ENCODE measurements at regions not wholly inside any gene's neighbourhood (a gene's known extent, or its start where the extent isn't known, plus 50 kb on each side); places are given as distances from the start of the nearest gene placed in this dataset.

DNA sequence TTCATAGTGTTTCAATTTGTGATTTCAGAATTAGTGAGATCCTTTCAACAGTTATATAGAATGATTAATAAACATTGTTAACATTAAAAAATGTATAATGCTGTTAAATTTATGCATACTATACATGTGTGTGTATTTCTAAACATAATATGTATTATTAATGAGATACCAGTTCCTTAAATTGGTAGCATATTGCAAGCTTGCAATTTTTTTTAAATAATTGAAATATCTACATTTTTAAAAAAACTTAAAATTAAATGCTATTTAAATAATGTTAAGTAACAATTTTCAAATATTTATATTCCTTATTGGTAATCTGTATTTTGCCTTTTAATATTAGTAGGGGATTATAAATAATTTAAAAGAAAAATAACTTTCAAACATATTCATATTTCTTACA, 1479.5 kb upstream of the PCDH7 start:
- H3K4me1 Mint-ChIP-seq, result no peaks in the 10 kb centered on the region
- ATAC-seq, result no peak
- H3K9me3 Mint-ChIP-seq (ENCODE audit: low read depth), result peaks cover 9% of the 10 kb centered on the region
- DNase-seq, result no peak
- no peaks in the 10 kb centered on the region for H3K27me3 Mint-ChIP-seq
- H3K27ac Mint-ChIP-seq, result no peak overlapping the region
- CTCF ChIA-PET, result no interaction called here
- no peaks in the 10 kb centered on the region for H3K36me3 Mint-ChIP-seq
- H3K4me3 Mint-ChIP-seq, result no peak overlapping the region

DNA sequence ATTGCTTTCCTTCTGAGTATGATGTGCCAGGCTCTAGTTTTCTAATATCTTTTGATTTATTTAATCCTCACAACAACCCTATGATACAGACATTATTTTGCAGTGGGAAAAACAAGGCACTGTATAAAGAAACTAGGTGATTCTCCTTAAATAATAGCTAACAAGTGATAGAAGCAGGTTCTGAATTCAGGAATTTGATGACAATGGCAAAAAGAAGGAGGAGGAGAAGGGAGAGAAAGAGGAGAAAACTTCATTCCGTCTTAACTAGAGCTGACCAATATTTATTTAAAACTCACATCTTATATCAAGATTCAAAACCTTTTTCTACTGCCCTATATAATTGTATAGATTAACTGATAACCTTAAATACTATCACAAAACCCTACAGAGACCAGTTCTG, 1477.1 kb upstream of the PCDH7 start:
- H3K27ac Mint-ChIP-seq, result no peak overlapping the region
- no peak for DNase-seq
- no peaks in the 10 kb centered on the region for H3K27me3 Mint-ChIP-seq
- CTCF ChIA-PET, result no interaction called here
- H3K36me3 Mint-ChIP-seq, result no peaks in the 10 kb centered on the region
- peaks cover 9% of the 10 kb centered on the region for H3K9me3 Mint-ChIP-seq (ENCODE audit: low read depth)
- H3K4me3 Mint-ChIP-seq, result no peak overlapping the region
- ATAC-seq, result no peak
- H3K4me1 Mint-ChIP-seq, result no peaks in the 10 kb centered on the region

DNA sequence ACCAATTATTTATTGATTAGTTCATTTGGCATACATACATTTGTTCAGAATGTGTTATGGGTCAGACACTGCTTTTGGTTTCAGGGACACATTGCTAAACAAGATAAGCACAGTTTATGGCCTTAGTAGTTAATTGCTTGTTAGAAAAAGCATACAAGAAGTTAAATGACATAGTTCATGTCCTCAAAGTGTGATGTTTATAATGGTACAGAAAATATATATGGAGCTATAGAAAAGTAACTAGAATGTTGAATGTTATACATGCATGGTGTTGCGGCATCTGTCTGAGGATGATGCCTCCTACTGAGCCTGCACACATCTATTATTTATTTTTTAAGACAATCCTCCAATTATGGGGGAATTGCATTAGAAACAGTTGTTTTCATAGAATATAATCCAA, 1476.3 kb upstream of the PCDH7 start:
- ATAC-seq, result no peak
- no peak for DNase-seq
- H3K27ac Mint-ChIP-seq, result no peak overlapping the region
- H3K9me3 Mint-ChIP-seq (ENCODE audit: low read depth), result peaks cover 9% of the 10 kb centered on the region
- no peaks in the 10 kb centered on the region for H3K36me3 Mint-ChIP-seq
- no peaks in the 10 kb centered on the region for H3K27me3 Mint-ChIP-seq
- CTCF ChIA-PET, result no interaction called here
- H3K4me3 Mint-ChIP-seq, result no peak overlapping the region
- H3K4me1 Mint-ChIP-seq, result no peaks in the 10 kb centered on the region

- H3K27me3 Mint-ChIP-seq, result no peaks in the 10 kb centered on the region
- H3K4me1 Mint-ChIP-seq, result no peaks in the 10 kb centered on the region
- H3K27ac Mint-ChIP-seq, result no peak overlapping the region
- H3K36me3 Mint-ChIP-seq, result no peaks in the 10 kb centered on the region
- CTCF ChIA-PET, result no interaction called here
- H3K9me3 Mint-ChIP-seq (ENCODE audit: low read depth), result peaks cover 9% of the 10 kb centered on the region
- ATAC-seq (no peak), DNase-seq (no peak)
- H3K4me3 Mint-ChIP-seq, result no peak overlapping the region
Observed at GRCh38 chr4:29259556-29259955, 1460.6 kb upstream of the PCDH7 start.

DNA sequence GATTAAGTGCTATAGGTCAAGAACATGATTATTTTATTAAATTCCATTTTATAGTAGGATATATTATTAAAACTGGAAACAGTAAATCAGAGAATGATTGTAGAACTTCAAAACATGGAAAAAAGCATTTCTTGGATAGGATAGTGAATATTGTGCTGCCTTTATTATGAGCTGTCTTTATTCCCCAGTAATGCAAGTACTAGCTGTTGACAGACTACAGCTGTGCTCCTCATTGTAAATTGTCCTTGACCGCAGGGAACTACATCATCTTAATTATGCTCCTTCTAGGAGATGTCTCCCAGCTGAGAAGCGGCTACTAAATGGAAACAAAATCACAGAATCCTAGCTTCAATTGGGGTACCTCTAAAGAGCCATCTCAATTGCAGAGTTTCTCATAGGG, 1457.2 kb upstream of the PCDH7 start:
- H3K4me3 Mint-ChIP-seq, result no peak overlapping the region
- H3K27ac Mint-ChIP-seq, result no peak overlapping the region
- ATAC-seq, result no peak
- DNase-seq, result no peak
- H3K27me3 Mint-ChIP-seq, result no peaks in the 10 kb centered on the region
- H3K36me3 Mint-ChIP-seq, result no peaks in the 10 kb centered on the region
- peaks cover 8% of the 10 kb centered on the region for H3K9me3 Mint-ChIP-seq (ENCODE audit: low read depth)
- no peaks in the 10 kb centered on the region for H3K4me1 Mint-ChIP-seq
- CTCF ChIA-PET, result no interaction called here

- Mint-ChIP-seq H3K36me3 (no peaks in the 10 kb centered on the region), H3K4me3 (no peak overlapping the region), H3K27me3 (no peaks in the 10 kb centered on the region), H3K4me1 (no peaks in the 10 kb centered on the region), H3K9me3 (ENCODE audit: low read depth) (peaks cover 3% of the 10 kb centered on the region), H3K27ac (no peak overlapping the region)
- ATAC-seq (no peak), DNase-seq (no peak)
- CTCF ChIA-PET, result no interaction called here
Observed at GRCh38 chr4:29276150-29276549, 1444.0 kb upstream of the PCDH7 start.

- H3K27me3 Mint-ChIP-seq, result no peaks in the 10 kb centered on the region
- DNase-seq (no peak), ATAC-seq (no peak)
- H3K9me3 Mint-ChIP-seq (ENCODE audit: low read depth), result peaks cover 6% of the 10 kb centered on the region
- H3K27ac Mint-ChIP-seq, result no peak overlapping the region
- H3K36me3 Mint-ChIP-seq, result no peaks in the 10 kb centered on the region
- H3K4me1 Mint-ChIP-seq, result no peaks in the 10 kb centered on the region
- H3K4me3 Mint-ChIP-seq, result no peak overlapping the region
- CTCF ChIA-PET, result no interaction called here
Observed at GRCh38 chr4:29277381-29277780, 1442.8 kb upstream of the PCDH7 start.

DNA sequence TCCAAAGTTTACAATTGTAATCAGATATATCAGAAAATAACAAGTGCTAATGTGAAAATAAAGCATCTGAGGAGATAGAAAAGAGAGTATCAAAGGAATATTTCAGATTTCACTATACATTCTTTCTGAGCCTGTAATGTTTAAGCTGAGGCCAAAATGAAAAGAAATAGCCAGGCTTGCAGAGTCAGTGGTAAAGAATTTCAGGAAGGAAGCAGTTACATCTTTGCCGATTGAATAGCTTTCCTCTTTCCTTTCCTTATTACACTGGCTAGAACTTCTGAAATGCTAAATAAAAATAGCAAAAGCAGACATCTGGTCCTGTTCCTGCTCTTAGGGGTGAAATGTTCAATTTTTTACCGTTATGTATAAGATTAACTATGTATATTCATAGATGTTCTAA, 1441.6 kb upstream of the PCDH7 start:
- no peaks in the 10 kb centered on the region for H3K4me1 Mint-ChIP-seq
- H3K9me3 Mint-ChIP-seq (ENCODE audit: low read depth), result peaks cover 8% of the 10 kb centered on the region
- H3K36me3 Mint-ChIP-seq, result no peaks in the 10 kb centered on the region
- no peaks in the 10 kb centered on the region for H3K27me3 Mint-ChIP-seq
- H3K4me3 Mint-ChIP-seq, result no peak overlapping the region
- ATAC-seq, result no peak
- CTCF ChIA-PET, result no interaction called here
- DNase-seq, result no peak
- H3K27ac Mint-ChIP-seq, result no peak overlapping the region

DNA sequence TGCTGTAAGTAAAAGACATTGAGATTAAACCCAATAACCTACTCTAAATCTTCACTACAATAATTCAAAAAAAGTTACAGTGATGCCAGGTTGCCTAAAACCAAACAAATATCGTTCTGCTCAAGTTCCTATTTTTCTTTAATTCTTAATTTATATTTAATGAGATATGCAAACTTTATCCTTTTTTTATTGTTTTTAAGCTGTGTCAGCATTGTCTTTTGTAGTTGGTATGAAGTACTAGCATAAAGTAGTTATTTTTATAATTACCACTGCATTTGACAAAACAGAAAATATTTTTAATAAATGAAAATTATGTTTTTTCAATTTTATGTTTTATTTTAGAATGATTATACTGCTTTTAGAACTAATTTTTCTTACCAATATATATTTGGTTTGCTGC, 1431.1 kb upstream of the PCDH7 start:
- DNase-seq, result no peak
- Mint-ChIP-seq H3K9me3 (ENCODE audit: low read depth) (peaks cover 7% of the 10 kb centered on the region), H3K4me3 (no peak overlapping the region), H3K4me1 (no peaks in the 10 kb centered on the region), H3K27ac (no peak overlapping the region), H3K36me3 (no peaks in the 10 kb centered on the region), H3K27me3 (no peaks in the 10 kb centered on the region)
- CTCF ChIA-PET, result no interaction called here
- ATAC-seq, result no peak

- CTCF ChIA-PET, result no interaction called here
- no peak for ATAC-seq
Observed at GRCh38 chr4:29295280-29295679, 1424.9 kb upstream of the PCDH7 start.

DNA sequence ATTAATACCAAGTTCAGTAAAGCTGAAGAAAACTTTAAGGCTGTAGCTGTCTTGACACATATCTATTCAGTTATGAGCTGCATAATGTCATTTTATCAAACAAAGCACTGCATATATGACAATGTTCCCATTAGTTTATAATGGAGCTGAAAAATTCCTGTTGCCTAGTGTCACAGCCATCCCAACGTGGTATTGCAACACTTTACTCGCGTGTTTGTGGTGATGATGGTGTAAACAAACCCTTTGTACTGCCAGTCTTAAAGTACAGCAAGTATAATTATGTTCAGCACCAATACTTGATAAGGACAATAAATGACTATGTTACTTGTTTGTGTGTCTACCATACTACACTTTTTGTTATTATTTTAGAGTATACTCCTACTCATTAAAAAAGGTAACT, 1415.6 kb upstream of the PCDH7 start:
- Mint-ChIP-seq H3K27me3 (no peaks in the 10 kb centered on the region), H3K4me1 (no peaks in the 10 kb centered on the region), H3K36me3 (no peaks in the 10 kb centered on the region), H3K9me3 (ENCODE audit: low read depth) (peaks cover 8% of the 10 kb centered on the region), H3K27ac (no peak overlapping the region), H3K4me3 (no peak overlapping the region)
- DNase-seq, result no peak
- ATAC-seq, result no peak
- CTCF ChIA-PET, result no interaction called here

More at GRCh38 chr4:29295280-29295679, 1424.9 kb upstream of the PCDH7 start:
- H3K27ac Mint-ChIP-seq, result no peak overlapping the region
- H3K4me3 Mint-ChIP-seq, result no peak overlapping the region
- no peaks in the 10 kb centered on the region for H3K4me1 Mint-ChIP-seq
- no peaks in the 10 kb centered on the region for H3K27me3 Mint-ChIP-seq
- no peak for DNase-seq
- no peaks in the 10 kb centered on the region for H3K9me3 Mint-ChIP-seq (ENCODE audit: low read depth)
- H3K36me3 Mint-ChIP-seq, result no peaks in the 10 kb centered on the region

DNA sequence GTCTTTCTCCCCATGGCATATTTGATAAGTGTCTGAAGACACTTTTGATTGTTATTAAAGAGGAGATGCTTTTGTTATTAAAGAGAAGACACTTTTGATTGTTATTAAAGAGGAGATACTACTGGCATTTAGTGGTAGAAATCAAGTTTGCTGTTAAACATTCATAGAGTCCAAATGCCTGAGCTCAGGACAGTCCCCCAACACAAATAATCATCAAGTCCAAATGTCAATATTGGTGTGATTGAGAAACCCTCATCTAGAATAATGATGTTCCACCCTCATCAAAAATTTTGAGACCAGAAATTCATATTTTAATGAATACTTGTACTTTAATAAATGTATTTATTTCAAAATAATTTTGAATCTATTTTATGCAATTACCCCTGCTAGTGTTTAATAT, 1412.9 kb upstream of the PCDH7 start:
- no peaks in the 10 kb centered on the region for H3K4me1 Mint-ChIP-seq
- H3K4me3 Mint-ChIP-seq, result no peak overlapping the region
- peaks cover 7% of the 10 kb centered on the region for H3K9me3 Mint-ChIP-seq (ENCODE audit: low read depth)
- H3K27ac Mint-ChIP-seq, result no peak overlapping the region
- CTCF ChIA-PET, result no interaction called here
- no peaks in the 10 kb centered on the region for H3K27me3 Mint-ChIP-seq
- no peaks in the 10 kb centered on the region for H3K36me3 Mint-ChIP-seq
- ATAC-seq, result no peak
- DNase-seq, result no peak

DNA sequence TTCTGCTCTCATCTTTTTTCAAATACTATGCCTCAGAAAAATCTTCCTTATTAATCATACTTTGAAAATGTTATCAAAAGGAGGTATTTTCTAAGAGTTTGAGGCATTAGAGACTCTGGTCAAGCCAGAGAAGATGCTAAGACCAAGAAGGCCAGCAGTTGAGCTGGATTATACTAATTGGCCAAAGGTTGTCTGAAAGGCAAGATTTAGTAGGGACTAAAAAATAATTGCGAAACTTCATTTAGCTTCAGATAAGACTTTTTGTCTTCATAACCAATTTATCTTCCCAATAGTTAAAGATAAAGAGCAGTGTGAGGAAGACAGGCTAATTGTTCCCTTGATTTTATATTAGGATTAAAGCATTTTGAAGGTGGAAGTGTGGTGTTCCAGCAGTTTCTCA, 1412.4 kb upstream of the PCDH7 start:
- CTCF ChIA-PET, result no interaction called here
- DNase-seq (no peak), ATAC-seq (no peak)
- no peak overlapping the region for H3K4me3 Mint-ChIP-seq
- H3K27me3 Mint-ChIP-seq, result no peaks in the 10 kb centered on the region
- H3K9me3 Mint-ChIP-seq (ENCODE audit: low read depth), result peaks cover 5% of the 10 kb centered on the region
- H3K27ac Mint-ChIP-seq, result no peak overlapping the region
- no peaks in the 10 kb centered on the region for H3K36me3 Mint-ChIP-seq
- no peaks in the 10 kb centered on the region for H3K4me1 Mint-ChIP-seq

DNA sequence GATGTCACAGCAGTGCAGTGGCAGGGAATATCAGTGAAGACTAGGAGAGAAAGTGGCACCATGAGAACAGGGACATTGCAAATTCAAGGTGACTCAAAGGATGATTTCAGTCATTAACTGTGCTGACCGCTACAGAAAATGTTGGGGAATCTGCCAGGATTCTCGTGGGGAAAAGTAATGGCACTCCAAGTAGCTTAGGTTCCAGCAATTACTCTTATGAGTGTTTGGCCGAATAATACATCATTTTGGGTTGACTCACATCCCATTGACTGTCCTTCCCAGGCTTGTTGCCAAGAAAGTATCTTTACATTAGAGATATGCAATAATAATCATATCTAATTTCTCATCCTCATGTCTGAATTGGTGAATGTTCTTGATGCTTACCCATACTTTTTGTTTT, 1411.1 kb upstream of the PCDH7 start:
- DNase-seq, result no peak
- peaks cover 5% of the 10 kb centered on the region for H3K9me3 Mint-ChIP-seq (ENCODE audit: low read depth)
- H3K4me1 Mint-ChIP-seq, result no peaks in the 10 kb centered on the region
- no peak overlapping the region for H3K4me3 Mint-ChIP-seq
- no peak for ATAC-seq
- H3K36me3 Mint-ChIP-seq, result no peaks in the 10 kb centered on the region
- H3K27ac Mint-ChIP-seq, result no peak overlapping the region
- H3K27me3 Mint-ChIP-seq, result no peaks in the 10 kb centered on the region
- CTCF ChIA-PET, result no interaction called here

GRCh38 chr4:29310252-29310651, 1409.9 kb upstream of the PCDH7 start:
- no peaks in the 10 kb centered on the region for H3K4me1 Mint-ChIP-seq
- no peaks in the 10 kb centered on the region for H3K27me3 Mint-ChIP-seq
- DNase-seq (no peak), ATAC-seq (no peak)
- no peak overlapping the region for H3K4me3 Mint-ChIP-seq
- H3K27ac Mint-ChIP-seq, result no peak overlapping the region
- CTCF ChIA-PET, result no interaction called here
- H3K36me3 Mint-ChIP-seq, result no peaks in the 10 kb centered on the region
- H3K9me3 Mint-ChIP-seq (ENCODE audit: low read depth), result peaks cover 5% of the 10 kb centered on the region
